GM23338 (cell line): ENCODE measurements at regions not wholly inside any gene's neighbourhood (a gene's known extent, or its start where the extent isn't known, plus 50 kb on each side); places are given as distances from the start of the nearest gene placed in this dataset.

Source experiments
- ATAC-seq: fragments of 200-7000 bp; cut with Tn5 transposase; 3 replicates; pipeline ENCODE4 v1.9.1; 2020
- DNase-seq: peaks from one replicate; pipeline ENCODE4 v3.0.0-alpha.2; 2015; ENCODE audit warnings: low spot score
- H2AFZ ChIP-seq: fragments of 200-600 bp; sonication (generic); 2 replicates; pipeline ENCODE4 v1.8.0; 2016; ENCODE audit warnings: antibody characterized with exemption, mild to moderate bottlenecking, moderate library complexity
- H3F3A ChIP-seq: fragments of 200-600 bp; sonication (generic); replicated peaks from 2 replicates; pipeline ENCODE4 v1.8.0; 2017; ENCODE audit warnings: antibody characterized with exemption, mixed run types, low read depth
- H3K27ac ChIP-seq: fragments of 200-600 bp; sonication (generic); 2 replicates; pipeline ENCODE4 v1.6.1; 2016; ENCODE audit warnings: low read depth
- H3K27me3 ChIP-seq: fragments of 200-600 bp; sonication (generic); 2 replicates; pipeline ENCODE4 v1.8.0; 2016; ENCODE audit warnings: mild to moderate bottlenecking, mixed run types, moderate library complexity; ENCODE audit not compliant: insufficient read depth
- H3K36me3 ChIP-seq: fragments of 200-600 bp; sonication (generic); 2 replicates; pipeline ENCODE4 v1.8.0; 2016; ENCODE audit warnings: mild to moderate bottlenecking; ENCODE audit not compliant: insufficient read depth
- H3K4me1 ChIP-seq: fragments of 200-600 bp; sonication (generic); 2 replicates; pipeline ENCODE4 v1.8.0; 2016; ENCODE audit warnings: mild to moderate bottlenecking, moderate library complexity; ENCODE audit not compliant: insufficient read depth
- H3K4me2 ChIP-seq: fragments of 200-600 bp; sonication (generic); 2 replicates; pipeline ENCODE4 v1.7.1; 2017; ENCODE audit warnings: mixed run types
- H3K4me3 ChIP-seq: fragments of 200-600 bp; sonication (generic); 2 replicates; pipeline ENCODE4 v1.6.1; 2016; ENCODE audit warnings: mixed run types
- H3K79me2 ChIP-seq: fragments of 200-600 bp; sonication (generic); replicated peaks from 2 replicates; pipeline ENCODE4 v1.8.0; 2017; ENCODE audit warnings: mild to moderate bottlenecking; ENCODE audit not compliant: insufficient read depth
- H3K9me2 ChIP-seq: fragments of 200-600 bp; sonication (generic); 2 replicates; pipeline ENCODE4 v1.8.0; 2017; ENCODE audit not compliant: insufficient read depth
- H4K20me1 ChIP-seq: fragments of 200-600 bp; sonication (generic); replicated peaks from 2 replicates; pipeline ENCODE4 v1.8.0; 2017; ENCODE audit warnings: mild to moderate bottlenecking; ENCODE audit not compliant: insufficient read depth
- H3K27ac Mint-ChIP-seq: 2 replicates; pipeline ENCODE4 v1.8.0; 2020; ENCODE audit warnings: inconsistent platforms, mild to moderate bottlenecking, moderate library complexity, mixed read lengths
- H3K27me3 Mint-ChIP-seq: 3 replicates; pipeline ENCODE4 v1.8.0; 2022; ENCODE audit warnings: low read depth, mild to moderate bottlenecking, moderate library complexity, mixed read lengths, inconsistent platforms; ENCODE audit not compliant: insufficient read depth, poor library complexity
- H3K36me3 Mint-ChIP-seq: 3 replicates; pipeline ENCODE4 v1.8.0; 2021; ENCODE audit warnings: low read depth, mild to moderate bottlenecking, inconsistent platforms, moderate library complexity, mixed read lengths
- H3K4me1 Mint-ChIP-seq: 3 replicates; pipeline ENCODE4 v1.8.0; 2020; ENCODE audit warnings: mild to moderate bottlenecking, inconsistent platforms, mixed read lengths
- H3K4me3 Mint-ChIP-seq: 3 replicates; pipeline ENCODE4 v1.8.0; 2021; ENCODE audit warnings: moderate library complexity, mild to moderate bottlenecking, inconsistent platforms, mixed read lengths
- H3K9me3 Mint-ChIP-seq: 3 replicates; pipeline ENCODE4 v1.8.0; 2020; ENCODE audit warnings: moderate library complexity, mild to moderate bottlenecking, inconsistent platforms, mixed read lengths
- CREB1 ChIP-seq: fragments of 250-450 bp; sonication (Bioruptor Pico); IDR thresholded peaks from 2 replicates; pipeline ENCODE4 v1.5.0; 2020; ENCODE audit warnings: low read depth, mild to moderate bottlenecking, moderate library complexity
- CTCF ChIP-seq, 2 experiments: fragments of 200-600 bp in 1 of 2; sonication (generic) in 1 of 2; conservative IDR thresholded peaks; 2 replicates each; pipeline versions ENCODE4 v1.5.1 to v1.6.1; 2016 to 2017; ENCODE audit warnings: antibody characterized with exemption in 2 of 2, low read depth in 2 of 2, mild to moderate bottlenecking in 2 of 2, moderate library complexity in 1 of 2
- EZH2 ChIP-seq: fragments of 200-600 bp; sonication (generic); IDR thresholded peaks from one replicate; pipeline ENCODE4 v1.8.0; 2017; ENCODE audit warnings: antibody characterized with exemption, mild to moderate bottlenecking, low read depth; ENCODE audit not compliant: unreplicated experiment
- EZH2phosphoT487 ChIP-seq: fragments of 200-600 bp; sonication (generic); IDR thresholded peaks from one replicate; pipeline ENCODE4 v1.8.1; 2018; ENCODE audit warnings: antibody characterized with exemption; ENCODE audit not compliant: unreplicated experiment
- JUNB ChIP-seq: IDR thresholded peaks from one replicate; pipeline ENCODE4 v1.6.1; 2016; ENCODE audit warnings: antibody characterized with exemption; ENCODE audit not compliant: unreplicated experiment
- NANOG ChIP-seq: IDR thresholded peaks from 2 replicates; pipeline ENCODE4 v1.6.1; 2016; ENCODE audit warnings: antibody characterized with exemption, borderline replicate concordance
- POLR2AphosphoS5 ChIP-seq: IDR thresholded peaks from 2 replicates; pipeline ENCODE4 v1.6.1; 2016; ENCODE audit warnings: antibody characterized with exemption, low read depth
- REST ChIP-seq: IDR thresholded peaks from one replicate; pipeline ENCODE4 v1.6.1; 2018; ENCODE audit warnings: antibody characterized with exemption; ENCODE audit not compliant: unreplicated experiment
- STAT1 ChIP-seq: IDR thresholded peaks from one replicate; pipeline ENCODE4 v1.6.1; 2016; ENCODE audit warnings: antibody characterized with exemption; ENCODE audit not compliant: unreplicated experiment
- ZNF114 ChIP-seq: fragments of 250-450 bp; sonication (Bioruptor Pico); IDR thresholded peaks from 2 replicates; pipeline ENCODE4 v1.5.0; 2020; ENCODE audit warnings: mild to moderate bottlenecking, moderate library complexity
- ZNF331 ChIP-seq: fragments of 250-450 bp; sonication (Bioruptor Pico); IDR thresholded peaks from 2 replicates; pipeline ENCODE4 v1.5.0; 2020; ENCODE audit warnings: low read depth, mild to moderate bottlenecking, moderate library complexity
- TF ChIP-seq, protein P1 (sequence below): IDR thresholded peaks from 2 replicates; pipeline ENCODE4 v1.6.1; 2016; ENCODE audit warnings: antibody characterized with exemption
- TF ChIP-seq, protein P2 (sequence below): fragments of 250-450 bp; sonication (Bioruptor Pico); IDR thresholded peaks from 2 replicates; pipeline ENCODE4 v1.5.0; 2020; ENCODE audit warnings: mild to moderate bottlenecking, moderate library complexity

- no peak overlapping the region for H3K4me3 Mint-ChIP-seq
- H3K4me1 Mint-ChIP-seq = 0 out of 3 replicates have a peak, but pooled peaks cover 2% of the 10 kb centered on the region
- no peaks in the 10 kb centered on the region for H3K27me3 ChIP-seq
- no peaks in the 10 kb centered on the region for H3K9me2 ChIP-seq
- no peaks in the 10 kb centered on the region for H3K9me3 Mint-ChIP-seq
- no peak for DNase-seq
- no peak overlapping the region for H3K27ac ChIP-seq
- H4K20me1 ChIP-seq = no peaks in the 10 kb centered on the region
- no peaks in the 10 kb centered on the region for H3K79me2 ChIP-seq
- no peak overlapping the region for H3K4me2 ChIP-seq
- no peak overlapping the region for H3K4me3 ChIP-seq
- H3K27ac Mint-ChIP-seq = no peak overlapping the region
- ATAC-seq = no peak
- H3K36me3 Mint-ChIP-seq = no peaks in the 10 kb centered on the region
- H3K36me3 ChIP-seq = no peaks in the 10 kb centered on the region
- H3F3A ChIP-seq = no peaks in the 10 kb centered on the region
- H3K27me3 Mint-ChIP-seq = no peaks in the 10 kb centered on the region
- no peak overlapping the region for H2AFZ ChIP-seq
- TF ChIP-seq EZH2phosphoT487 (no peak), JUNB (no peak), REST (no peak), EZH2 (no peak), ZNF114 (CRISPR knock-in tag) (no peak), POLR2AphosphoS5 (no peak), ZNF331 (no peak), CTCF (conservative IDR thresholded peaks at IDR 0.05; ENCODE audit: low read depth in 2 of 2) (no peak), CREB1 (CRISPR knock-in tag) (no peak), NANOG (no peak), STAT1 (no peak)
- TF ChIP-seq, protein P1, sequence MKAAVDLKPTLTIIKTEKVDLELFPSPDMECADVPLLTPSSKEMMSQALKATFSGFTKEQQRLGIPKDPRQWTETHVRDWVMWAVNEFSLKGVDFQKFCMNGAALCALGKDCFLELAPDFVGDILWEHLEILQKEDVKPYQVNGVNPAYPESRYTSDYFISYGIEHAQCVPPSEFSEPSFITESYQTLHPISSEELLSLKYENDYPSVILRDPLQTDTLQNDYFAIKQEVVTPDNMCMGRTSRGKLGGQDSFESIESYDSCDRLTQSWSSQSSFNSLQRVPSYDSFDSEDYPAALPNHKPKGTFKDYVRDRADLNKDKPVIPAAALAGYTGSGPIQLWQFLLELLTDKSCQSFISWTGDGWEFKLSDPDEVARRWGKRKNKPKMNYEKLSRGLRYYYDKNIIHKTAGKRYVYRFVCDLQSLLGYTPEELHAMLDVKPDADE = no peak
- TF ChIP-seq, protein P2, sequence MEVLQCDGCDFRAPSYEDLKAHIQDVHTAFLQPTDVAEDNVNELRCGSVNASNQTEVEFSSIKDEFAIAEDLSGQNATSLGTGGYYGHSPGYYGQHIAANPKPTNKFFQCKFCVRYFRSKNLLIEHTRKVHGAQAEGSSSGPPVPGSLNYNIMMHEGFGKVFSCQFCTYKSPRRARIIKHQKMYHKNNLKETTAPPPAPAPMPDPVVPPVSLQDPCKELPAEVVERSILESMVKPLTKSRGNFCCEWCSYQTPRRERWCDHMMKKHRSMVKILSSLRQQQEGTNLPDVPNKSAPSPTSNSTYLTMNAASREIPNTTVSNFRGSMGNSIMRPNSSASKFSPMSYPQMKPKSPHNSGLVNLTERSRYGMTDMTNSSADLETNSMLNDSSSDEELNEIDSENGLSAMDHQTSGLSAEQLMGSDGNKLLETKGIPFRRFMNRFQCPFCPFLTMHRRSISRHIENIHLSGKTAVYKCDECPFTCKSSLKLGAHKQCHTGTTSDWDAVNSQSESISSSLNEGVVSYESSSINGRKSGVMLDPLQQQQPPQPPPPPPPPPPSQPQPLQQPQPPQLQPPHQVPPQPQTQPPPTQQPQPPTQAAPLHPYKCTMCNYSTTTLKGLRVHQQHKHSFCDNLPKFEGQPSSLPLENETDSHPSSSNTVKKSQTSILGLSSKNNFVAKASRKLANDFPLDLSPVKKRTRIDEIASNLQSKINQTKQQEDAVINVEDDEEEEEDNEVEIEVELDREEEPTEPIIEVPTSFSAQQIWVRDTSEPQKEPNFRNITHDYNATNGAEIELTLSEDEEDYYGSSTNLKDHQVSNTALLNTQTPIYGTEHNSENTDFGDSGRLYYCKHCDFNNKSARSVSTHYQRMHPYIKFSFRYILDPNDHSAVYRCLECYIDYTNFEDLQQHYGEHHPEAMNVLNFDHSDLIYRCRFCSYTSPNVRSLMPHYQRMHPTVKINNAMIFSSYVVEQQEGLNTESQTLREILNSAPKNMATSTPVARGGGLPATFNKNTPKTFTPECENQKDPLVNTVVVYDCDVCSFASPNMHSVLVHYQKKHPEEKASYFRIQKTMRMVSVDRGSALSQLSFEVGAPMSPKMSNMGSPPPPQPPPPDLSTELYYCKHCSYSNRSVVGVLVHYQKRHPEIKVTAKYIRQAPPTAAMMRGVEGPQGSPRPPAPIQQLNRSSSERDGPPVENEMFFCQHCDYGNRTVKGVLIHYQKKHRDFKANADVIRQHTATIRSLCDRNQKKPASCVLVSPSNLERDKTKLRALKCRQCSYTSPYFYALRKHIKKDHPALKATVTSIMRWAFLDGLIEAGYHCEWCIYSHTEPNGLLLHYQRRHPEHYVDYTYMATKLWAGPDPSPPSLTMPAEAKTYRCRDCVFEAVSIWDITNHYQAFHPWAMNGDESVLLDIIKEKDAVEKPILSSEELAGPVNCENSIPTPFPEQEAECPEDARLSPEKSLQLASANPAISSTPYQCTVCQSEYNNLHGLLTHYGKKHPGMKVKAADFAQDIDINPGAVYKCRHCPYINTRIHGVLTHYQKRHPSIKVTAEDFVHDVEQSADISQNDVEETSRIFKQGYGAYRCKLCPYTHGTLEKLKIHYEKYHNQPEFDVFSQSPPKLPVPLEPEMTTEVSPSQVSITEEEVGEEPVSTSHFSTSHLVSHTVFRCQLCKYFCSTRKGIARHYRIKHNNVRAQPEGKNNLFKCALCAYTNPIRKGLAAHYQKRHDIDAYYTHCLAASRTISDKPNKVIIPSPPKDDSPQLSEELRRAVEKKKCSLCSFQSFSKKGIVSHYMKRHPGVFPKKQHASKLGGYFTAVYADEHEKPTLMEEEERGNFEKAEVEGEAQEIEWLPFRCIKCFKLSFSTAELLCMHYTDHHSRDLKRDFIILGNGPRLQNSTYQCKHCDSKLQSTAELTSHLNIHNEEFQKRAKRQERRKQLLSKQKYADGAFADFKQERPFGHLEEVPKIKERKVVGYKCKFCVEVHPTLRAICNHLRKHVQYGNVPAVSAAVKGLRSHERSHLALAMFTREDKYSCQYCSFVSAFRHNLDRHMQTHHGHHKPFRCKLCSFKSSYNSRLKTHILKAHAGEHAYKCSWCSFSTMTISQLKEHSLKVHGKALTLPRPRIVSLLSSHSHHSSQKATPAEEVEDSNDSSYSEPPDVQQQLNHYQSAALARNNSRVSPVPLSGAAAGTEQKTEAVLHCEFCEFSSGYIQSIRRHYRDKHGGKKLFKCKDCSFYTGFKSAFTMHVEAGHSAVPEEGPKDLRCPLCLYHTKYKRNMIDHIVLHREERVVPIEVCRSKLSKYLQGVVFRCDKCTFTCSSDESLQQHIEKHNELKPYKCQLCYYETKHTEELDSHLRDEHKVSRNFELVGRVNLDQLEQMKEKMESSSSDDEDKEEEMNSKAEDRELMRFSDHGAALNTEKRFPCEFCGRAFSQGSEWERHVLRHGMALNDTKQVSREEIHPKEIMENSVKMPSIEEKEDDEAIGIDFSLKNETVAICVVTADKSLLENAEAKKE (CRISPR knock-in tag) = no peak
- H3K4me1 ChIP-seq = no peaks in the 10 kb centered on the region
These were observed 263.1 kb upstream of the HSF2 start for GRCh38 chr6:122136386-122136785.
